D721Med (cell line): ENCODE measurements at regions not wholly inside any gene's neighbourhood (a gene's known extent, or its start where the extent isn't known, plus 50 kb on each side); places are given as distances from the start of the nearest gene placed in this dataset.

Source experiments
- DNase-seq: peaks from one replicate; pipeline ENCODE4 v3.0.0; 2011; ENCODE audit warnings: low spot score; ENCODE audit not compliant: insufficient read length
- FAIRE-seq: peaks from 2 replicates; lab custom pipeline; 2011; peaks lifted over from hg19 to GRCh38; lab: Jason Lieb, UNC
- TF ChIP-seq, protein P1 (sequence below): IDR thresholded peaks from 2 replicates; pipeline ENCODE4 v1.5.1; 2012; ENCODE audit warnings: mild to moderate bottlenecking, control low read depth; ENCODE audit not compliant: insufficient read depth; ENCODE audit errors: missing control alignments

DNA sequence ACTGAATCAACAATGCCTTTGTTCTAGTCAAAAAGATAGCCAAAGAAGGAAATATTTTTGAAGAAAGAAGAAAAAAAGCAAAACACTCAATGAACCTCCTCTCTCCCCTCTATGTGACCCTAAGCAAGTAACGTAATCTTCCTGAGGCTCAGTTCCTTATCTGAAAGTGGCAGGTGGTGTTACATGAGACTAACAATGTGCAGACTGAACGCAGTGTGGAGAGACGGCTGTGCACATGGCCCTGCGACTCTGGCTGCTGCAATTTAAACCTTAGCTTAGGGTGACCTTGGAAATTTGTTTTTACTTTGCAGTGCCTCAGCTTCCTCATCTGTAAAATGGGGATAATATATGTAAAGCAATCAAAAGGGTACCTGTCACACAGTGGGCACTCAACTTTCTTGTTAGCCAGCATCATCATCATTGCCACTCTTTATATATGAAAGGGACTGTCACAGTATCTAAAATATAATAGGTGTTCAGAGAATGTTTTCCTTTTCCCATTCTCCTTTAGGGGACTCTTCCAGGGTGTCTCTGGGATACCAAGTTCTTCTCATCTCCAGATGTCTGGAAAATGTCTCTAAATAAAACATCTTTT lies 100.1 kb upstream of the JUN start:
- TF ChIP-seq, protein P1, sequence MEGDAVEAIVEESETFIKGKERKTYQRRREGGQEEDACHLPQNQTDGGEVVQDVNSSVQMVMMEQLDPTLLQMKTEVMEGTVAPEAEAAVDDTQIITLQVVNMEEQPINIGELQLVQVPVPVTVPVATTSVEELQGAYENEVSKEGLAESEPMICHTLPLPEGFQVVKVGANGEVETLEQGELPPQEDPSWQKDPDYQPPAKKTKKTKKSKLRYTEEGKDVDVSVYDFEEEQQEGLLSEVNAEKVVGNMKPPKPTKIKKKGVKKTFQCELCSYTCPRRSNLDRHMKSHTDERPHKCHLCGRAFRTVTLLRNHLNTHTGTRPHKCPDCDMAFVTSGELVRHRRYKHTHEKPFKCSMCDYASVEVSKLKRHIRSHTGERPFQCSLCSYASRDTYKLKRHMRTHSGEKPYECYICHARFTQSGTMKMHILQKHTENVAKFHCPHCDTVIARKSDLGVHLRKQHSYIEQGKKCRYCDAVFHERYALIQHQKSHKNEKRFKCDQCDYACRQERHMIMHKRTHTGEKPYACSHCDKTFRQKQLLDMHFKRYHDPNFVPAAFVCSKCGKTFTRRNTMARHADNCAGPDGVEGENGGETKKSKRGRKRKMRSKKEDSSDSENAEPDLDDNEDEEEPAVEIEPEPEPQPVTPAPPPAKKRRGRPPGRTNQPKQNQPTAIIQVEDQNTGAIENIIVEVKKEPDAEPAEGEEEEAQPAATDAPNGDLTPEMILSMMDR = no peak
- FAIRE-seq = no peak
- DNase-seq = no peak

DNA sequence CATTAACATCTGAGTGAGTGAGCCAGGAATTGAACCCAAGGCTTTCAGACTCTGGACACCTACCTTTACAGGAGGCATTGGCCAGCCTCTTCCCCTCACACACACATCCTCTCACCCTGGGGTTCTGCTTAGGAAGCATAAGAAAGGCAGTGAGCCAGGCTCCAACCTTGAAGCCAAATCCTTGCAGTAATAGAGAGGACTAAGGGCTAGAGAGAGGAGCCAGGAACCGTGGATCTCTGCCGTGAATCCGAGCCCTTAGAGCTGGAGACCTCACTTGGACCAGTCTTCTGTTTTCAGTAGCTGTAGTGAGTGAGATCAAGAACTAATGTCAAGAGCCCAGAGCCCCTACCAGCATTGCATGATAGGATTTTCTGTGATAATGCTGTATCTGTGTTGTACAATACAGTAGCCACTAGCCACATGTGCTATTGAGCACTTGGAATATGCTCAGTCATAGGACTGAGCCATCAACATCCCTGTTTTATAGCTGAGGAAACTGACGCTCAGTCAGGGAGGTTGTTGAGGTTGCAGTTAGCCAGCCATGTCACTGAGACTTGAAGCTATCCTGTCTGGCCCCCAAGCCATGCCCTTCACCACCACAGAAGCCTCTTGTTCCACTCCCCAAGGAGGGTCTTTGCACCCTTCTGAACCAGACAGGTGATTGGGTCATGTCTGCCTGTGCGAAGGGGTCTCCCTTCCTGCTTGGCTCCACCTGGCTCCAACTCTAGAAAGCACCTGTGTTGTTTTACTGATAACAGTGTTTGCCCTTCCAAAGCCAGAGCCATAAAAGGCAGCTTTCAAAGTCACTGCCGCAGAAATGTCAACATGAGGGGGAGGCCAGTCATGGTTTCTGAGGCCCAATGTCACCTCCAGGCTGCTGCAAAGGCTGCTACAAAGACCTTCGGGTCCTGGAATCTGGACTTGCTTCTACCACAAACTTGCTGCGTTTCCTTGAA lies 101.1 kb upstream of the JUN start:
- FAIRE-seq = no peak
- TF ChIP-seq, protein P1 = no peak
- DNase-seq = no peak

DNA sequence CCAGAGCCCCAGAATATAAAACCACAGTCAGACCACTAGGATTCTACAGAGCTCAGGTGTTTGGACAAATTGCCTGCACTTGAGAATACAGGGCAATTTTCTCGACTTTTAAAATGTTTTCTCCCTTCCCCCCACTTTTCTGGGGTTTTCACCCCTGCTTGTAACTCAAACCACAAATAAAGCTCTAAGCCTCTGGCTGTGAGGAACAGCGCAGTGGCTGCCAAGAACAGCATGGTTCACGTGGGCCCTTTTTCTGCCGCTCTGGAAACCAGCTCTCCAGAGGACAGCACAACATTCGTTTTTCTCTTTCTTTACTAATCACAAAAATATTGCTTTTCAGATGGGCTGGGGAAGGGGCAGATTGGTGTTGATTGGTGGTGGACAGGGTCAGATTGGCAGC lies 102.2 kb upstream of the JUN start:
- TF ChIP-seq, protein P1 = no peak
- FAIRE-seq (no peak), DNase-seq (no peak)

DNA sequence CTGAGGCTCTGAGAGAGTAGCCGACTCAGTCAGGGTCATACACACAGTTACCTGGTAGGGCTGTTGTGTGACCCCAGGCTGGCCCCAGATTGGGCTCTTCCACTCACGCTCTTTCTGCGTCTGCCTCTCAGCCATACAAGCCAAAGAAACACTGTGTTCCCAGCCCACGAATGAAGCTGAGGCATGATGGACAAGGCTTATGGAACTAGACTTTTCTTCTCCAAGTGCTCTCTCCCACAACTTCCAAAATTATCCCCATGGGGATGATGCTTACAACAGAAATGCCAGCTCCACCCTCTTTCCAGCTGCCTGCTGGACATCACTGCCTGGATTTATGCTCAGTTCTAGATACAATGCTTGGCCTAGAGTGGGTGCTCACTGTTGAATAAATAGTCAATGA lies 102.8 kb upstream of the JUN start:
- TF ChIP-seq, protein P1 = no peak
- DNase-seq (no peak), FAIRE-seq (no peak)

DNA sequence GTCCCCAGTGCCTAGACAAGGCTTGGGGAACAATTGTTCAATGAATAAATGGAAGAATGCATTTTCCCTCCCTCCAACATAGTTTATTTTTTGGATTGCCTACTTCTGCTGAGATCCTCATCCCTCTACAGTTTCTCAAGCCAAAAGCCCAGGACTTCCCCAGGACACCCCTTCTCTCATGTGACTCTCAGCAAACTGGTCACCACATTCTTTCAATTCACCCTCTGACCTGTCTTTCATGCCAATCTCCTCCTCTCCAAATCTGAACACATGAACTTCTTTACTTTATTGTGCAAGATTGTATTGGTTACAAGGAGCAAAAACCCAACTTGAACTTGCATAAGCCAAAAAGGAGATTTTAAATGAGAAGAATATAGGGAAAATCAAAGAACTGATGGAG lies 103.2 kb upstream of the JUN start:
- TF ChIP-seq, protein P1 = no peak
- no peak for DNase-seq
- no peak for FAIRE-seq

DNA sequence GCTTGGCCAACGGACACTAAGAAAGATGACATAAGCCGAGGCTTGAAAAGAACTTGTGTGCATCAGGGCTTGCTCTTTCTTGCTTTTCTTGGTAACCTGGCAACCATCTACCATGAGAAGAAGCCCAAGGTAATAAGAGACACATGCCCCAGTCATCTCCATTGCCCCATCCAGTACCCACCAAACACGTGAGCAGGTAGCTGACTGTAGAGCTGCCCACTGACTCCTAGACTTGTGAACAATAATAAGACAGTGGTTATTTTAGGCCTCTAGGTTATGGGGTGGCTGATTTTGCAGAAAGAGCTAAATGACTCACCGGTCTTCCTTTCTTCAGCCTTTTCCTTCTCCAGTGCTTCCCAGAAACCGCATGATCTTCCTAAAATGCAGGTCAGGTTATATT lies 105.0 kb upstream of the JUN start:
- FAIRE-seq (no peak), DNase-seq (no peak)
- TF ChIP-seq, protein P1 = no peak

DNA sequence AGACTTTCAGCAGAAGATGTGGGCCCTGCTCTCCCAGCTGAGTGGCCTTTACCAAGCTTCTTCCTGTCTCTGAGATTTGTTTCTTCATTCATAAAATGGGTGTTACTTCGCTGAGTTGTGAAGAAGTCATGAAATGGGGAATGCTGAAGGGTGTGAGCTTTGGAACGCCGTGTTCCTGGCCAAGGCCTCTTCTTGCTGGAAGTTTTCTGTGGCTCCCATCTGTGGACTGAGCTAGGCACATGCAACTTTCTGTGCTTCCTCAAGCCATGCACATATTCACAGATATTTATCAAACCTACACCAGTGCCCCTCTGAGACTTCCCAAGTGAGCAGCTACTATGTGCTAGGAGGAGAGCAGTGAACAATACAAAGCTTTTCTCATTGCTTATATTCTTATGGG lies 106.3 kb upstream of the JUN start:
- DNase-seq (no peak), FAIRE-seq (no peak)
- TF ChIP-seq, protein P1 = no peak
